GM12878 (cell line): ENCODE measurements at regions not wholly inside any gene's neighbourhood (a gene's known extent, or its start where the extent isn't known, plus 50 kb on each side); places are given as distances from the start of the nearest gene placed in this dataset.

Experiments
- ATAC-seq: fragments of 200-7000 bp; cut with Tn5 transposase; 3 replicates; pipeline ENCODE4 v1.9.1; 2020; ENCODE audit warnings: mild to moderate bottlenecking, moderate library complexity
- BruUV-seq: library from RNA; stranded (reverse); fragments of 400-500 nt; replicated peaks from 2 replicates; lab custom pipeline; 2021; lab: Mats Ljungman, UMichigan
- CTCF ChIA-PET: fragments of 300-600 bp; sonication (Branson Sonifier 250); formaldehyde crosslinking; extraction: SDS; loops from one replicate; lab custom pipeline; 2021; ENCODE audit warnings: inconsistent platforms; lab: Yijun Ruan, JAX
- POLR2A ChIA-PET: fragments of 350-600 bp; formaldehyde crosslinking; extraction: SDS; loops from one replicate; lab custom pipeline; 2021; ENCODE audit warnings: inconsistent platforms; lab: Charles Lee
- RAD21 ChIA-PET: fragments of 300-600 bp; sonication (Branson Sonifier 250); formaldehyde crosslinking; loops from one replicate; lab custom pipeline; 2023; ENCODE audit warnings: antibody characterized with exemption; ENCODE audit not compliant: unreplicated experiment; lab: Charles Lee
- SMC1A ChIA-PET: fragments of 300-600 bp; sonication (Branson Sonifier 250); formaldehyde crosslinking; loops from one replicate; lab custom pipeline; 2023; ENCODE audit not compliant: unreplicated experiment, uncharacterized antibody; lab: Charles Lee
- DNase-seq: peaks from one replicate; pipeline ENCODE4 v3.0.0-alpha.2; 2011; ENCODE audit warnings: low read depth, low spot score
- FAIRE-seq: peaks from 3 replicates; lab custom pipeline; 2011; peaks lifted over from hg19 to GRCh38; lab: Jason Lieb, UNC
- H2AFZ ChIP-seq: 2 replicates; pipeline ENCODE4 v1.6.0; 2011; ENCODE audit warnings: low read depth, low read length, control low read depth; ENCODE audit not compliant: control insufficient read depth
- H3K27ac ChIP-seq: 2 replicates; pipeline ENCODE4 v1.5.1; 2011; ENCODE audit warnings: control low read depth; ENCODE audit not compliant: control insufficient read depth, insufficient read depth
- H3K27me3 ChIP-seq, 2 experiments: replicated peaks in 1 of 2; 2 replicates each; pipeline versions ENCODE4 v1.6.0 to v1.6.1; 2011; ENCODE audit warnings: low read length in 1 of 2; ENCODE audit not compliant: control insufficient read depth in 2 of 2, insufficient read depth in 2 of 2
- H3K36me3 ChIP-seq, 2 experiments: 2 replicates each; pipeline ENCODE4 v1.5.1; 2011; ENCODE audit warnings: low read length in 1 of 2; ENCODE audit not compliant: control insufficient read depth in 2 of 2, insufficient read depth in 2 of 2
- H3K4me1 ChIP-seq: 2 replicates; pipeline ENCODE4 v1.6.1; 2011; ENCODE audit warnings: mild to moderate bottlenecking, low read length, moderate library complexity, mixed read lengths; ENCODE audit not compliant: control insufficient read depth, insufficient read depth
- H3K4me2 ChIP-seq: 2 replicates; pipeline ENCODE4 v1.6.0; 2011; ENCODE audit warnings: control low read depth; ENCODE audit not compliant: control insufficient read depth, insufficient read depth
- H3K4me3 ChIP-seq: fragments of 200-600 bp; sonication (generic); 2 replicates; pipeline ENCODE4 v1.5.1; 2016
- H3K79me2 ChIP-seq: 2 replicates; pipeline ENCODE4 v1.6.0; 2011; ENCODE audit warnings: low read length; ENCODE audit not compliant: control insufficient read depth, insufficient read depth
- H3K9ac ChIP-seq: 2 replicates; pipeline ENCODE4 v1.8.0; 2011; ENCODE audit warnings: low read length, control low read depth, mixed read lengths; ENCODE audit not compliant: control insufficient read depth, insufficient read depth
- H3K9me3 ChIP-seq: replicated peaks from 3 replicates; pipeline ENCODE4 v1.5.1; 2011; ENCODE audit warnings: mild to moderate bottlenecking, low read length; ENCODE audit not compliant: control insufficient read depth, insufficient read depth
- H4K20me1 ChIP-seq: 2 replicates; pipeline ENCODE4 v1.6.0; 2011; ENCODE audit not compliant: control insufficient read depth, insufficient read depth
- EP300 ChIP-seq, 2 experiments: fragments of 150-350 bp in 1 of 2; IDR thresholded peaks; 2 replicates each; pipeline ENCODE4 v1.6.1; 2011 to 2012; ENCODE audit warnings: low read depth in 2 of 2, low read length in 2 of 2, borderline replicate concordance in 1 of 2, improper control_type of control experiment in 1 of 2, inconsistent platforms in 1 of 2; ENCODE audit not compliant: control insufficient read depth in 1 of 2
- RAD21 ChIP-seq: IDR thresholded peaks from 2 replicates; pipeline ENCODE4 v1.6.1; 2011; ENCODE audit warnings: mild to moderate bottlenecking, low read depth, low read length, moderate library complexity; ENCODE audit not compliant: insufficient read depth
- TARDBP ChIP-seq: IDR thresholded peaks from 2 replicates; pipeline ENCODE4 v1.6.1; 2016; ENCODE audit warnings: borderline replicate concordance
- WGBS: methylation state at CpG from one replicate; pipeline ENCODE4 v1.1.6; 2016; ENCODE audit warnings: low lambda C conversion rate; ENCODE audit not compliant: insufficient replicate concordance, insufficient coverage; ENCODE audit errors: missing lambda C conversion rate; 5-methylcytosine and 5-hydroxymethylcytosine counted together
- in situ Hi-C: fragments of 300-500 bp; cut with MboI; formaldehyde crosslinking; loops from 9 replicates; pipeline ENCODE4 v1.14.3; 2018; ENCODE audit warnings: mixed read lengths
- intact Hi-C: fragments of 100-400 bp; cut with micrococcal nuclease; formaldehyde crosslinking; loops from one replicate; pipeline ENCODE4 v1.14.2; 2022; ENCODE audit not compliant: unreplicated experiment
- TF ChIP-seq, protein P1 (sequence below): IDR thresholded peaks from 2 replicates; pipeline ENCODE4 v1.6.1; 2011; ENCODE audit warnings: low read depth, low read length, improper control_type of control experiment, borderline replicate concordance
- TF ChIP-seq, protein P2 (sequence below): IDR thresholded peaks from 2 replicates; pipeline ENCODE4 v1.6.1; 2011; ENCODE audit warnings: borderline replicate concordance, low read depth, mild to moderate bottlenecking, moderate library complexity, mixed read lengths, low read length; ENCODE audit not compliant: insufficient read depth; ENCODE audit errors: extremely low read length

DNA sequence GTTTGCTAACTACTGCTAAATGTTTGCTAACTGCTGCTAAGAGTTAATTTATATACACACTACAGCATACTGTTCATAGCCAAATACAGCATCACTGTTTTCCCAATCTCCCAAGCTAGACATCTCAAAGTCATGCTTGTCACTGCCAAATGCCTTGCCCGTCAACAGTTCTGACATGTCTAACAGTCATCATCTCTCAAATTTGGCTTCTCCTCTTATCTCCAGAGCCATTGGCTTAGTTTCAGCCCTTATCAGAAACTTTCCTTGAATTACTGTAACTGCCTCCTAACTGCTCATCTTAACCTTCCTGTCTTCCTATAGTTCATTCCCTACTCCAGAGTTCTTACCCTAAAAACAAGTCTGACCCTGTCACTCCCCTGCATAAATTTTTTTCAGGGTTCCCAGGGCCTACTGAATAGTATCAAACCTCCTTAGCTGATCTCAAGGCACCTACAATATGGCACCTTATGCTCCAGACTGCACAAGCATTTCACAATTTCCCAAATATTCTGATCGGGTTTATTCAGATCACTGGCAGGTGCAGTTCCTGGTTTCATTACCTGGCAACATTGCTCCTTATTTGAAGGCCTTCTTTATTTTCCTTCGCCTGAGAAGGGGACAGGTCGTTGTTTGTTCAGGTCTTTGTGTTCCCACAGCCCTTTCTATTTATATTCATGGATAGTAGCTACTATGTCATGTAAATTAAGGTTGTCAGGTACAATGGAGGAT lies 55.9 kb upstream of the ANKRD55 start:
- ChIA-PET CTCF (interaction anchor here (1.1 to 1.4 kb wide), 2 partner anchors 24 to 25 kb away, joined by 4 to 5 read pairs; no protein-coding TSS in a partner anchor), POLR2A (no interaction called here), RAD21 (interaction anchor here (0.8 to 3.2 kb wide), 3 partner anchors 19 to 127 kb away, joined by 3 to 11 read pairs (median 3); no protein-coding TSS in a partner anchor), SMC1A (interaction anchor here (1.0 to 3.6 kb wide), 4 partner anchors 17 to 549 kb away, joined by 3 to 16 read pairs (median 8); no protein-coding TSS in a partner anchor)
- ATAC-seq (no peak), DNase-seq (no peak), FAIRE-seq (no peak)
- no peaks in the 10 kb centered on the region for H3K36me3 ChIP-seq
- H3K27me3 ChIP-seq = no peaks in the 10 kb centered on the region
- in situ Hi-C loops (no loop called here), intact Hi-C loops (no loop called here)
- no peaks in the 10 kb centered on the region; the same call in 2 of the 3 replicates for H3K9me3 ChIP-seq
- no peaks in the 10 kb centered on the region for H3K79me2 ChIP-seq
- WGBS = 61% methylated on average over 4 of the region's 4 CpGs
- H2AFZ ChIP-seq = no peak overlapping the region
- H3K27ac ChIP-seq = no peak overlapping the region
- H4K20me1 ChIP-seq = no peaks in the 10 kb centered on the region
- no peak overlapping the region for H3K9ac ChIP-seq
- no peak for TF ChIP-seq RAD21
- no peak for TF ChIP-seq TARDBP
- TF ChIP-seq, protein P1, sequence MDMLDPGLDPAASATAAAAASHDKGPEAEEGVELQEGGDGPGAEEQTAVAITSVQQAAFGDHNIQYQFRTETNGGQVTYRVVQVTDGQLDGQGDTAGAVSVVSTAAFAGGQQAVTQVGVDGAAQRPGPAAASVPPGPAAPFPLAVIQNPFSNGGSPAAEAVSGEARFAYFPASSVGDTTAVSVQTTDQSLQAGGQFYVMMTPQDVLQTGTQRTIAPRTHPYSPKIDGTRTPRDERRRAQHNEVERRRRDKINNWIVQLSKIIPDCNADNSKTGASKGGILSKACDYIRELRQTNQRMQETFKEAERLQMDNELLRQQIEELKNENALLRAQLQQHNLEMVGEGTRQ = no peak
- TF ChIP-seq EP300 (IDR thresholded peaks at IDR 0.05; ENCODE audit: borderline replicate concordance in 1 of 2, control insufficient read depth in 1 of 2, low read depth in 2 of 2, low read length in 2 of 2) = no peak
- TF ChIP-seq, protein P2, sequence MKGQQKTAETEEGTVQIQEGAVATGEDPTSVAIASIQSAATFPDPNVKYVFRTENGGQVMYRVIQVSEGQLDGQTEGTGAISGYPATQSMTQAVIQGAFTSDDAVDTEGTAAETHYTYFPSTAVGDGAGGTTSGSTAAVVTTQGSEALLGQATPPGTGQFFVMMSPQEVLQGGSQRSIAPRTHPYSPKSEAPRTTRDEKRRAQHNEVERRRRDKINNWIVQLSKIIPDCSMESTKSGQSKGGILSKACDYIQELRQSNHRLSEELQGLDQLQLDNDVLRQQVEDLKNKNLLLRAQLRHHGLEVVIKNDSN = no peak
- no TSS peak for BruUV-seq
- H3K4me3 ChIP-seq = no peak overlapping the region
- H3K4me1 ChIP-seq = no peaks in the 10 kb centered on the region
- no peak overlapping the region for H3K4me2 ChIP-seq
